ENCODE measurements at regions not wholly inside any gene's neighbourhood (a gene's known extent, or its start where the extent isn't known, plus 50 kb on each side); places are given as distances from the start of the nearest gene placed in this dataset.
A peak's percentile ranks its signal among the peaks of the same experiment; 100 is the strongest.

- no peak overlapping the region for H3K4me3 ChIP-seq (replicated peaks in 1 of 2; ENCODE audit: low read depth in 2 of 2, low read length in 2 of 2)
- no peak for TF ChIP-seq CTCF (IDR thresholded peaks at IDR 0.05; ENCODE audit: low read depth, low read length)
- no peak for DNase-seq (ENCODE audit: low read depth in 2 of 2)
These were observed 237.0 kb downstream of the IDS start for GRCh38 chrX:149267878-149268813.

GRCh38 chrX:149262086-149262485, 243.0 kb downstream of the IDS start:
- no peak for DNase-seq (ENCODE audit: low read depth in 2 of 2)
- no peak for TF ChIP-seq CTCF (IDR thresholded peaks at IDR 0.05; ENCODE audit: low read depth, low read length)
- H3K4me3 ChIP-seq (replicated peaks in 1 of 2; ENCODE audit: low read depth in 2 of 2, low read length in 2 of 2): no peak overlapping the region

- TF ChIP-seq CTCF (IDR thresholded peaks at IDR 0.05; ENCODE audit: low read depth, low read length): no peak
- no peak overlapping the region for H3K4me3 ChIP-seq (replicated peaks in 1 of 2; ENCODE audit: low read depth in 2 of 2, low read length in 2 of 2)
- DNase-seq (ENCODE audit: low read depth in 2 of 2): peak; percentile 6 to 48
These were observed 245.9 kb downstream of the IDS start for GRCh38 chrX:149259241-149259640.

- no peak overlapping the region for H3K4me3 ChIP-seq (replicated peaks in 1 of 2; ENCODE audit: low read depth in 2 of 2, low read length in 2 of 2)
- TF ChIP-seq CTCF (IDR thresholded peaks at IDR 0.05; ENCODE audit: low read depth, low read length): no peak
- DNase-seq (ENCODE audit: low read depth in 2 of 2): no peak
These were observed 249.2 kb downstream of the IDS start for GRCh38 chrX:149255860-149256259.

- no peak overlapping the region for H3K4me3 ChIP-seq (replicated peaks in 1 of 2; ENCODE audit: low read depth in 2 of 2, low read length in 2 of 2)
- peak; percentile 14 to 71 for DNase-seq (ENCODE audit: low read depth in 2 of 2)
- TF ChIP-seq CTCF (IDR thresholded peaks at IDR 0.05; ENCODE audit: low read depth, low read length): no peak
These were observed 257.0 kb downstream of the IDS start for GRCh38 chrX:149248073-149248625.

- no peak for DNase-seq (ENCODE audit: low read depth in 2 of 2)
- TF ChIP-seq CTCF (IDR thresholded peaks at IDR 0.05; ENCODE audit: low read depth, low read length): no peak
- H3K4me3 ChIP-seq (replicated peaks in 1 of 2; ENCODE audit: low read depth in 2 of 2, low read length in 2 of 2): no peak overlapping the region
These were observed 274.4 kb downstream of the IDS start for GRCh38 chrX:149230689-149231088.
